WTC11 (cell line): ENCODE measurements at regions not wholly inside any gene's neighbourhood (a gene's known extent, or its start where the extent isn't known, plus 50 kb on each side); places are given as distances from the start of the nearest gene placed in this dataset.

Source experiments
- ATAC-seq: fragments of 200-7000 bp; cut with Tn5 transposase; 2 replicates; pipeline ENCODE4 v1.10.0; 2021; ENCODE audit warnings: mild to moderate bottlenecking, moderate library complexity
- CTCF ChIA-PET: fragments of 300-600 bp; sonication (Branson Sonifier 250); formaldehyde crosslinking; loops from one replicate; lab custom pipeline; 2021; ENCODE audit warnings: antibody characterized with exemption; lab: Charles Lee
- POLR2A ChIA-PET: fragments of 350-600 bp; sonication (Branson Sonifier 250); formaldehyde crosslinking; loops from one replicate; lab custom pipeline; 2021; ENCODE audit warnings: antibody characterized with exemption; lab: Charles Lee
- DNase-seq: peaks from one replicate; pipeline ENCODE4 v3.0.0; 2021; ENCODE audit warnings: low spot score
- H3K27ac Mint-ChIP-seq: 2 replicates; pipeline ENCODE4 v1.8.0; 2021; ENCODE audit warnings: mixed read lengths
- H3K27me3 Mint-ChIP-seq: 2 replicates; pipeline ENCODE4 v1.8.0; 2021; ENCODE audit warnings: low read depth, mild to moderate bottlenecking, moderate library complexity, mixed read lengths
- H3K36me3 Mint-ChIP-seq: 2 replicates; pipeline ENCODE4 v1.8.0; 2021; ENCODE audit warnings: mixed read lengths
- H3K4me1 Mint-ChIP-seq: 2 replicates; pipeline ENCODE4 v1.8.0; 2022; ENCODE audit warnings: mixed read lengths
- H3K4me3 Mint-ChIP-seq: 2 replicates; pipeline ENCODE4 v1.8.0; 2021; ENCODE audit warnings: mild to moderate bottlenecking, moderate library complexity, mixed read lengths
- H3K9me3 Mint-ChIP-seq: 2 replicates; pipeline ENCODE4 v1.8.0; 2021; ENCODE audit warnings: mixed read lengths
- AFF4 ChIP-seq: sonication (generic); formaldehyde crosslinking; IDR thresholded peaks from 2 replicates; pipeline ENCODE4 v1.8.1; 2023; ENCODE audit warnings: mild to moderate bottlenecking, missing genetic modification reagents, borderline replicate concordance
- FOXP1 ChIP-seq: sonication (generic); formaldehyde crosslinking; IDR thresholded peaks from 2 replicates; pipeline ENCODE4 v1.8.0; 2022; ENCODE audit warnings: missing genetic modification reagents, mild to moderate bottlenecking, moderate library complexity, borderline replicate concordance
- IRF1 ChIP-seq: sonication (generic); formaldehyde crosslinking; IDR thresholded peaks from 2 replicates; pipeline ENCODE4 v1.8.0; 2023; ENCODE audit warnings: missing genetic modification reagents
- MAX ChIP-seq: sonication (generic); formaldehyde crosslinking; IDR thresholded peaks from 2 replicates; pipeline ENCODE4 v1.8.0; 2022; ENCODE audit warnings: mild to moderate bottlenecking, missing genetic modification reagents
- PRRX2 ChIP-seq: fragments of 250-450 bp; sonication (Bioruptor Pico); IDR thresholded peaks from 2 replicates; pipeline ENCODE4 v1.8.0; 2021; ENCODE audit warnings: mild to moderate bottlenecking
- SP1 ChIP-seq: sonication (generic); formaldehyde crosslinking; conservative IDR thresholded peaks from 2 replicates; pipeline ENCODE4 v1.8.1; 2022; ENCODE audit warnings: missing genetic modification reagents
- ZBTB43 ChIP-seq: sonication (generic); formaldehyde crosslinking; IDR thresholded peaks from 2 replicates; pipeline ENCODE4 v1.8.1; 2023; ENCODE audit warnings: mild to moderate bottlenecking, missing genetic modification reagents
- ZMAT4 ChIP-seq: fragments of 250-450 bp; sonication (Bioruptor Pico); IDR thresholded peaks from 2 replicates; pipeline ENCODE4 v1.9.0; 2021; ENCODE audit warnings: mild to moderate bottlenecking
- ZNF317 ChIP-seq: sonication (generic); formaldehyde crosslinking; IDR thresholded peaks from 2 replicates; pipeline ENCODE4 v1.8.1; 2023; ENCODE audit warnings: low read depth, mild to moderate bottlenecking, moderate library complexity, missing genetic modification reagents, borderline replicate concordance
- ZSCAN18 ChIP-seq: fragments of 250-450 bp; sonication (Bioruptor Pico); IDR thresholded peaks from 2 replicates; pipeline ENCODE4 v2.1.2; 2022; ENCODE audit warnings: mild to moderate bottlenecking, moderate library complexity

GRCh38 chr5:106660681-106661080, 1010.1 kb downstream of the EFNA5 start (continued):
- no peak for TF ChIP-seq SP1 (CRISPR knock-in tag)

- ChIA-PET CTCF (no interaction called here), POLR2A (no interaction called here)
- peaks cover 8% of the 10 kb centered on the region for H3K36me3 Mint-ChIP-seq
- peaks cover 17% of the 10 kb centered on the region for H3K9me3 Mint-ChIP-seq
- no peak for DNase-seq
- no peak for ATAC-seq
- no peak for TF ChIP-seq MAX (CRISPR knock-in tag)
- TF ChIP-seq FOXP1 (CRISPR knock-in tag), result no peak
- TF ChIP-seq AFF4 (CRISPR knock-in tag), result no peak
- TF ChIP-seq SP1 (CRISPR knock-in tag), result no peak
- no peak for TF ChIP-seq ZSCAN18 (CRISPR knock-in tag)
- TF ChIP-seq ZBTB43 (CRISPR knock-in tag), result no peak
- no peak for TF ChIP-seq PRRX2 (CRISPR knock-in tag)
- TF ChIP-seq, all 79 proteins: peak for 0
- H3K4me1 Mint-ChIP-seq, result peaks cover 3% of the 10 kb centered on the region; the same call in 1 of the 2 replicates
- no peak overlapping the region for H3K27ac Mint-ChIP-seq
- no peak overlapping the region for H3K4me3 Mint-ChIP-seq
- H3K27me3 Mint-ChIP-seq, result no peaks in the 10 kb centered on the region
Measured at GRCh38 chr5:106658150-106658549, 1012.6 kb downstream of the EFNA5 start.

- Mint-ChIP-seq H3K27me3 (no peaks in the 10 kb centered on the region), H3K4me1 (peaks cover 3% of the 10 kb centered on the region; the same call in 1 of the 2 replicates), H3K36me3 (peaks cover 15% of the 10 kb centered on the region), H3K9me3 (peaks cover 25% of the 10 kb centered on the region), H3K4me3 (no peak overlapping the region), H3K27ac (no peak overlapping the region)
- DNase-seq (no peak), ATAC-seq (no peak)
- TF ChIP-seq ZMAT4 (CRISPR knock-in tag) (no peak), ZNF317 (no peak)
- CTCF ChIA-PET, result no interaction called here
- POLR2A ChIA-PET, result no interaction called here
Measured at GRCh38 chr5:106656821-106657220, 1013.9 kb downstream of the EFNA5 start.

- CTCF ChIA-PET, result no interaction called here
- Mint-ChIP-seq H3K4me1 (no peaks in the 10 kb centered on the region), H3K36me3 (peaks cover 11% of the 10 kb centered on the region), H3K27me3 (no peaks in the 10 kb centered on the region), H3K27ac (no peak overlapping the region), H3K4me3 (no peak overlapping the region), H3K9me3 (peaks cover 13% of the 10 kb centered on the region)
- ATAC-seq, result no peak
- no peak for DNase-seq
- POLR2A ChIA-PET, result no interaction called here
- no peak for TF ChIP-seq IRF1 (CRISPR knock-in tag)
Measured at GRCh38 chr5:106649031-106649430, 1021.7 kb downstream of the EFNA5 start.
